Sigmoid colon (tissue), 4 donors: ENCODE measurements at regions not wholly inside any gene's neighbourhood (a gene's known extent, or its start where the extent isn't known, plus 50 kb on each side); places are given as distances from the start of the nearest gene placed in this dataset.

Experiments used
- EP300 ChIP-seq, 4 donors: sonication (generic); formaldehyde crosslinking; IDR thresholded peaks; one replicate each; pipeline ENCODE4 v1.6.1; 2017; ENCODE audit warnings: antibody characterized with exemption in 4 of 4
- POLR2A ChIP-seq, 2 donors: fragments of 450-650 bp; IDR thresholded peaks; one replicate each; pipeline ENCODE4 v1.6.1; 2016; ENCODE audit warnings: antibody characterized with exemption in 2 of 2, mild to moderate bottlenecking in 2 of 2, moderate library complexity in 2 of 2
- POLR2AphosphoS5 ChIP-seq, 4 donors: sonication (generic); formaldehyde crosslinking; IDR thresholded peaks; one replicate each; pipeline ENCODE4 v1.6.1; 2017; ENCODE audit warnings: antibody characterized with exemption in 4 of 4
- TF ChIP-seq, protein P1 (sequence below), 4 experiments: fragments of 450-650 bp in 3 of 4; fragments of 200-600 bp in 1 of 4; IDR thresholded peaks; one replicate each; pipeline ENCODE4 v1.5.1; 2016 to 2019; ENCODE audit warnings: antibody characterized with exemption in 4 of 4, mild to moderate bottlenecking in 3 of 4, moderate library complexity in 2 of 4

DNA sequence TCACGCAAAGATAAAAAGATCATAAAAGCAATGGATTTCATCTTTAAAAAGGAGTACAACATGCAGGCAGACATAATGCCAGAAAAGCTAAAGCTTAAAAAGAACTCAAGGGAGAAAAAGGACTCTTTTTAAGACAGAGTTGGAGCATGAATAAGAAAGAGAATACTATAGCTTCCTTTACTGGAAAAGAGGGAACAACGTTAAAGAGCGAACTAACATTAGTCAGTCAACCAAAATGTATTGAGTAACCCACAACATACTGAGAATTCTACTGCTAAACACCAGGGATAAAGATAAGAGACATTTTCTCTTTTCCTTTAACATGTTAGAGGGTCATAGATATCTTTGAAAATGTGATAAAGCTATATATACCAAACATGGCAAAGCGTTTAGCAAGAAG is 182.0 kb downstream of the DUSP10 start:
- TF ChIP-seq, protein P1, sequence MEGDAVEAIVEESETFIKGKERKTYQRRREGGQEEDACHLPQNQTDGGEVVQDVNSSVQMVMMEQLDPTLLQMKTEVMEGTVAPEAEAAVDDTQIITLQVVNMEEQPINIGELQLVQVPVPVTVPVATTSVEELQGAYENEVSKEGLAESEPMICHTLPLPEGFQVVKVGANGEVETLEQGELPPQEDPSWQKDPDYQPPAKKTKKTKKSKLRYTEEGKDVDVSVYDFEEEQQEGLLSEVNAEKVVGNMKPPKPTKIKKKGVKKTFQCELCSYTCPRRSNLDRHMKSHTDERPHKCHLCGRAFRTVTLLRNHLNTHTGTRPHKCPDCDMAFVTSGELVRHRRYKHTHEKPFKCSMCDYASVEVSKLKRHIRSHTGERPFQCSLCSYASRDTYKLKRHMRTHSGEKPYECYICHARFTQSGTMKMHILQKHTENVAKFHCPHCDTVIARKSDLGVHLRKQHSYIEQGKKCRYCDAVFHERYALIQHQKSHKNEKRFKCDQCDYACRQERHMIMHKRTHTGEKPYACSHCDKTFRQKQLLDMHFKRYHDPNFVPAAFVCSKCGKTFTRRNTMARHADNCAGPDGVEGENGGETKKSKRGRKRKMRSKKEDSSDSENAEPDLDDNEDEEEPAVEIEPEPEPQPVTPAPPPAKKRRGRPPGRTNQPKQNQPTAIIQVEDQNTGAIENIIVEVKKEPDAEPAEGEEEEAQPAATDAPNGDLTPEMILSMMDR (IDR thresholded peaks at IDR 0.05) = no peak
- TF ChIP-seq POLR2A (IDR thresholded peaks at IDR 0.05) (no peak), POLR2AphosphoS5 (IDR thresholded peaks at IDR 0.05) (no peak), EP300 (IDR thresholded peaks at IDR 0.05) (no peak)
